ENCODE measurements at regions not wholly inside any gene's neighbourhood (a gene's known extent, or its start where the extent isn't known, plus 50 kb on each side); places are given as distances from the start of the nearest gene placed in this dataset.
"Not testable (repeated sequence)": the region's sequence is repeated elsewhere in the genome, so short reads cannot be mapped to it uniquely, and the experiment has no call there.

GRCh38 chr1:91207691-91208090 lies 185.9 kb upstream of the ZNF644 start:
- H2AFZ ChIP-seq (ENCODE audit: low read length); H2BK5ac ChIP-seq (ENCODE audit: low read length); H2AK5ac ChIP-seq (ENCODE audit: low read depth, low read length); H3K9me3 ChIP-seq (replicated peaks in 1 of 2; ENCODE audit: control insufficient read depth in 2 of 2, insufficient read depth in 1 of 2, low read depth in 1 of 2, low read length in 2 of 2); H3K27ac ChIP-seq (replicated peaks; ENCODE audit: low read length); H3K4ac ChIP-seq (ENCODE audit: low read length); H4K8ac ChIP-seq (ENCODE audit: low read depth, low read length); H3K79me1 ChIP-seq (ENCODE audit: low read depth, low read length); H3K14ac ChIP-seq (ENCODE audit: low read length); H3K27me3 ChIP-seq (ENCODE audit: control insufficient read depth in 3 of 3, insufficient read depth in 3 of 3, low read depth in 1 of 3, low read length in 3 of 3); H3K36me3 ChIP-seq (replicated peaks in 1 of 2; ENCODE audit: control insufficient read depth in 2 of 2, insufficient read depth in 2 of 2, low read length in 2 of 2); H3K18ac ChIP-seq (ENCODE audit: low read length); H3K4me1 ChIP-seq (ENCODE audit: control insufficient read depth in 2 of 2, insufficient read depth in 1 of 2, low read depth in 1 of 2, low read length in 2 of 2); H3K23ac ChIP-seq (ENCODE audit: low read depth, low read length, poor library complexity); H3K4me3 ChIP-seq (ENCODE audit: low read length in 2 of 2); H4K91ac ChIP-seq (ENCODE audit: low read depth, low read length, poor library complexity); DNase-seq (ENCODE audit: low spot score); H3K4me2 ChIP-seq (ENCODE audit: insufficient read depth, low read length, poor library complexity, severe bottlenecking); H2BK12ac ChIP-seq (ENCODE audit: low read length); H3K9ac ChIP-seq (ENCODE audit: low read depth, low read length, poor library complexity); H2BK15ac ChIP-seq (ENCODE audit: low read length); H2BK120ac ChIP-seq (ENCODE audit: low read depth, low read length): not testable (repeated sequence)
- no CpG with 5 or more reads among the region's 7 CpGs for WGBS, 2 donors (ENCODE audit: extremely low coverage in 2 of 2, insufficient read length in 2 of 2, insufficient replicate concordance in 1 of 2)

GRCh38 chr1:91204150-91204549 lies 182.3 kb upstream of the ZNF644 start:
- not testable (repeated sequence) for H3K4me1 ChIP-seq (ENCODE audit: control insufficient read depth in 2 of 2, insufficient read depth in 1 of 2, low read depth in 1 of 2, low read length in 2 of 2); H3K18ac ChIP-seq (ENCODE audit: low read length); H3K4me3 ChIP-seq (ENCODE audit: low read length in 2 of 2); H2BK15ac ChIP-seq (ENCODE audit: low read length); H3K27ac ChIP-seq (replicated peaks; ENCODE audit: low read length); H2AK5ac ChIP-seq (ENCODE audit: low read depth, low read length); H2BK120ac ChIP-seq (ENCODE audit: low read depth, low read length); H3K4me2 ChIP-seq (ENCODE audit: insufficient read depth, low read length, poor library complexity, severe bottlenecking); H4K91ac ChIP-seq (ENCODE audit: low read depth, low read length, poor library complexity); H3K79me1 ChIP-seq (ENCODE audit: low read depth, low read length); H3K27me3 ChIP-seq (ENCODE audit: control insufficient read depth in 3 of 3, insufficient read depth in 3 of 3, low read depth in 1 of 3, low read length in 3 of 3); H2AFZ ChIP-seq (ENCODE audit: low read length); H4K8ac ChIP-seq (ENCODE audit: low read depth, low read length); DNase-seq (ENCODE audit: low spot score); H3K9me3 ChIP-seq (replicated peaks in 1 of 2; ENCODE audit: control insufficient read depth in 2 of 2, insufficient read depth in 1 of 2, low read depth in 1 of 2, low read length in 2 of 2); H3K23ac ChIP-seq (ENCODE audit: low read depth, low read length, poor library complexity); H2BK5ac ChIP-seq (ENCODE audit: low read length); H2BK12ac ChIP-seq (ENCODE audit: low read length); H3K9ac ChIP-seq (ENCODE audit: low read depth, low read length, poor library complexity); H3K36me3 ChIP-seq (replicated peaks in 1 of 2; ENCODE audit: control insufficient read depth in 2 of 2, insufficient read depth in 2 of 2, low read length in 2 of 2); H3K4ac ChIP-seq (ENCODE audit: low read length); H3K14ac ChIP-seq (ENCODE audit: low read length)
- no CpG with 5 or more reads among the region's 9 CpGs for WGBS, 2 donors (ENCODE audit: extremely low coverage in 2 of 2, insufficient read length in 2 of 2, insufficient replicate concordance in 1 of 2)

GRCh38 chr1:91201694-91202093 lies 179.9 kb upstream of the ZNF644 start:
- peaks cover 0 to 4% of the 10 kb centered on the region in 2 donors for H3K9me3 ChIP-seq (replicated peaks in 1 of 2; ENCODE audit: control insufficient read depth in 2 of 2, insufficient read depth in 1 of 2, low read depth in 1 of 2, low read length in 2 of 2)
- H4K8ac ChIP-seq (ENCODE audit: low read depth, low read length) = no peak overlapping the region
- H3K27me3 ChIP-seq (ENCODE audit: control insufficient read depth in 3 of 3, insufficient read depth in 3 of 3, low read depth in 1 of 3, low read length in 3 of 3) = no peaks in the 10 kb centered on the region
- H3K9ac ChIP-seq (ENCODE audit: low read depth, low read length, poor library complexity) = no peak overlapping the region
- H3K18ac ChIP-seq (ENCODE audit: low read length) = no peak overlapping the region
- no peak overlapping the region for H4K91ac ChIP-seq (ENCODE audit: low read depth, low read length, poor library complexity)
- H3K4me2 ChIP-seq (ENCODE audit: insufficient read depth, low read length, poor library complexity, severe bottlenecking) = no peak overlapping the region
- no peak overlapping the region for H2BK15ac ChIP-seq (ENCODE audit: low read length)
- H2BK120ac ChIP-seq (ENCODE audit: low read depth, low read length) = no peak overlapping the region
- H3K14ac ChIP-seq (ENCODE audit: low read length) = no peak overlapping the region
- H3K4me3 ChIP-seq (ENCODE audit: low read length in 2 of 2) = no peak overlapping the region
- H3K79me1 ChIP-seq (ENCODE audit: low read depth, low read length) = no peaks in the 10 kb centered on the region
- WGBS, 2 donors (ENCODE audit: extremely low coverage in 2 of 2, insufficient read length in 2 of 2, insufficient replicate concordance in 1 of 2) = no CpG with 5 or more reads among the region's 1 CpG
- no peaks in the 10 kb centered on the region for H3K36me3 ChIP-seq (replicated peaks in 1 of 2; ENCODE audit: control insufficient read depth in 2 of 2, insufficient read depth in 2 of 2, low read length in 2 of 2)
- DNase-seq (ENCODE audit: low spot score) = no peak
- no peak overlapping the region for H2AK5ac ChIP-seq (ENCODE audit: low read depth, low read length)
- H2AFZ ChIP-seq (ENCODE audit: low read length) = no peak overlapping the region
- no peak overlapping the region for H3K4ac ChIP-seq (ENCODE audit: low read length)
- no peak overlapping the region for H3K27ac ChIP-seq (replicated peaks; ENCODE audit: low read length)
- H2BK5ac ChIP-seq (ENCODE audit: low read length) = no peak overlapping the region
- H2BK12ac ChIP-seq (ENCODE audit: low read length) = no peak overlapping the region
- no peak overlapping the region for H3K23ac ChIP-seq (ENCODE audit: low read depth, low read length, poor library complexity)
- peaks cover 0 to 1% of the 10 kb centered on the region in 2 donors for H3K4me1 ChIP-seq (ENCODE audit: control insufficient read depth in 2 of 2, insufficient read depth in 1 of 2, low read depth in 1 of 2, low read length in 2 of 2)

GRCh38 chr1:91201176-91201575 lies 179.3 kb upstream of the ZNF644 start:
- Histone ChIP-seq H2BK120ac (ENCODE audit: low read depth, low read length) (no peak overlapping the region), H3K9me3 (replicated peaks in 1 of 2; ENCODE audit: control insufficient read depth in 2 of 2, insufficient read depth in 1 of 2, low read depth in 1 of 2, low read length in 2 of 2) (peaks cover 0 to 4% of the 10 kb centered on the region in 2 donors), H4K8ac (ENCODE audit: low read depth, low read length) (no peak overlapping the region), H3K4ac (ENCODE audit: low read length) (no peak overlapping the region), H3K18ac (ENCODE audit: low read length) (no peak overlapping the region), H2BK5ac (ENCODE audit: low read length) (no peak overlapping the region), H3K27ac (replicated peaks; ENCODE audit: low read length) (no peak overlapping the region), H2AK5ac (ENCODE audit: low read depth, low read length) (no peak overlapping the region), H3K14ac (ENCODE audit: low read length) (no peak overlapping the region), H4K91ac (ENCODE audit: low read depth, low read length, poor library complexity) (no peak overlapping the region), H3K79me1 (ENCODE audit: low read depth, low read length) (no peaks in the 10 kb centered on the region), H2BK15ac (ENCODE audit: low read length) (no peak overlapping the region), H3K23ac (ENCODE audit: low read depth, low read length, poor library complexity) (no peak overlapping the region), H3K9ac (ENCODE audit: low read depth, low read length, poor library complexity) (no peak overlapping the region), H3K4me2 (ENCODE audit: insufficient read depth, low read length, poor library complexity, severe bottlenecking) (no peak overlapping the region), H2BK12ac (ENCODE audit: low read length) (no peak overlapping the region), H3K4me1 (ENCODE audit: control insufficient read depth in 2 of 2, insufficient read depth in 1 of 2, low read depth in 1 of 2, low read length in 2 of 2) (peaks cover 0 to 1% of the 10 kb centered on the region in 2 donors), H3K27me3 (ENCODE audit: control insufficient read depth in 3 of 3, insufficient read depth in 3 of 3, low read depth in 1 of 3, low read length in 3 of 3) (no peaks in the 10 kb centered on the region), H3K4me3 (ENCODE audit: low read length in 2 of 2) (no peak overlapping the region), H2AFZ (ENCODE audit: low read length) (no peak overlapping the region), H3K36me3 (replicated peaks in 1 of 2; ENCODE audit: control insufficient read depth in 2 of 2, insufficient read depth in 2 of 2, low read length in 2 of 2) (no peaks in the 10 kb centered on the region)
- WGBS, 2 donors (ENCODE audit: extremely low coverage in 2 of 2, insufficient read length in 2 of 2, insufficient replicate concordance in 1 of 2) = no CpG with 5 or more reads among the region's 3 CpGs
- no peak for DNase-seq (ENCODE audit: low spot score)
